ENCODE measurements at regions not wholly inside any gene's neighbourhood (a gene's known extent, or its start where the extent isn't known, plus 50 kb on each side); places are given as distances from the start of the nearest gene placed in this dataset.
"Not testable (repeated sequence)": the region's sequence is repeated elsewhere in the genome, so short reads cannot be mapped to it uniquely, and the experiment has no call there.

DNA sequence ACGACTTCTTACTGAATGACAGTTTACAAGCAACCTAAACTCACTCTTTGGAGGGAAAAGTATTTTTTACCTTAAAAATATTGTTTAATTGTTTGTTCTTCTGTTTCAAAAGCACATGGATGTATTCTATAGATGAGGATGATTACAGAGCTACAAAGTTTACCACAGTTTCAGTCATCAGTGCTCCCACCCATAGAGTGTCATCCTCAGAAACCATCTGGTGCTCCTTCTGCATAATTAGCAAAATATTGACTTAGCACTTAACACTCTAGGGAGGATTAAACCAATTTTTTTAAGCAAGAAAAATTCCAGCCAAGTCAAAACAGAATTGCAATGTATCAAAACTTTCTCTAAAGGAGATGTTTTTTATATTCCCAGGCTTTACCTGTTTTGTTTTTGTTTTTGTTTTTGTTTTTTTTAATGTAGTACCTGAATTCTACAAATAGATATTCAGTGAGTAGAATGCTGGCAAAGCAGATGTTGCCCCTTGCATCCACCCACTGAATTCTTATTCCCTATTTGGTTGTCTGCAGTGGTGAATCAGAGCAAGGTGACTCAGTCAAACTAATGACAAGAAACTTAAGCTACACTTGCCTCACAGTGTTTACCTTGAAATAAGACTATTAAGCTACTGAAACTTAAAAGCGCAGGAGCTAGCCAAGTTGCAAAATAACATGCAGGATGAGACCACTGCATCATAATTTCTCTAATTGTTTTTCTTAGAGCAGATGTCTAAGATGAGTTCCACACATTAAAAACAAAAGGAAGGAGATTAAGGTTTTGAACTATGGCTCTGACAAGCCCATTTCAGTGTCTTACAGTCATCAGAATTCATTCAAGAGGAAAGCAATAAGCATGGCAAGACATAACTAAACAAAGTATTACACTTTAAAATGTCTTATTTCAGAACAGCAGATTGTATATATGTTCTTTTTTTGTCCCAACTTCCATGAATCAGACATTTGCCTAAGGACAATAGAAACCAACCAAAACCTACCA lies 155.1 kb upstream of the SOX6 start:
- DNase-seq = no peak

DNA sequence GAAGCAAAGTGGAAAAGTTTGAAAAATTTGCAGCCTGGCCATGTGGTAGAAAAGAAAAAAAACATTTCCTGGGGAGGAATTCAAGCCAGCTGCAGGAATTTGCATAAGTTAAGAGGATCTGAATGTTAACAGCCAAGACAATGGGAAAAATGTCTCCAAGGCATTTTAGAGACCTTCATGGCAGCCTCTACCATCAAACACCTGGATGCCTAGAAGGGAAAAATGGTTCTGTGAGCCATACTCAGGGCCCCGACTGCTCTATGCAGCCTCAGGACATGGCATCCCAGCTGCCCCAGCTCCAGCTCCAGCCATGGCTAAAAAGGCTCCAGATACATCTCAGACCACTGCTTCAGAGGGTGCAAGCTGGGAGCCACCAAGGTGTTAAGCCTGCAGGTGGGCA lies 149.1 kb upstream of the SOX6 start:
- DNase-seq = no peak
- no peak for TF ChIP-seq POLR2A (IDR thresholded peaks at IDR 0.05)
- TF ChIP-seq, protein P1, sequence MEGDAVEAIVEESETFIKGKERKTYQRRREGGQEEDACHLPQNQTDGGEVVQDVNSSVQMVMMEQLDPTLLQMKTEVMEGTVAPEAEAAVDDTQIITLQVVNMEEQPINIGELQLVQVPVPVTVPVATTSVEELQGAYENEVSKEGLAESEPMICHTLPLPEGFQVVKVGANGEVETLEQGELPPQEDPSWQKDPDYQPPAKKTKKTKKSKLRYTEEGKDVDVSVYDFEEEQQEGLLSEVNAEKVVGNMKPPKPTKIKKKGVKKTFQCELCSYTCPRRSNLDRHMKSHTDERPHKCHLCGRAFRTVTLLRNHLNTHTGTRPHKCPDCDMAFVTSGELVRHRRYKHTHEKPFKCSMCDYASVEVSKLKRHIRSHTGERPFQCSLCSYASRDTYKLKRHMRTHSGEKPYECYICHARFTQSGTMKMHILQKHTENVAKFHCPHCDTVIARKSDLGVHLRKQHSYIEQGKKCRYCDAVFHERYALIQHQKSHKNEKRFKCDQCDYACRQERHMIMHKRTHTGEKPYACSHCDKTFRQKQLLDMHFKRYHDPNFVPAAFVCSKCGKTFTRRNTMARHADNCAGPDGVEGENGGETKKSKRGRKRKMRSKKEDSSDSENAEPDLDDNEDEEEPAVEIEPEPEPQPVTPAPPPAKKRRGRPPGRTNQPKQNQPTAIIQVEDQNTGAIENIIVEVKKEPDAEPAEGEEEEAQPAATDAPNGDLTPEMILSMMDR (IDR thresholded peaks at IDR 0.05 in 8 of 11, conservative IDR thresholded peaks at IDR 0.05 in 3 of 11) = no peak
- TF ChIP-seq POLR2AphosphoS5 (IDR thresholded peaks at IDR 0.05) = no peak
- intact Hi-C loops (cut with DNase I; ENCODE audit: low total_unique reads) = no loop called here
- Histone ChIP-seq H3K4me3 (no peak overlapping the region), H3K27ac (no peak overlapping the region), H3K36me3 (no peaks in the 10 kb centered on the region), H3K9me3 (peaks cover 0 to 70% (median 51%) of the 10 kb centered on the region in 8 donors), H3K4me1 (no peaks in the 10 kb centered on the region), H3K27me3 (replicated peaks in 1 of 7) (no peaks in the 10 kb centered on the region)
- WGBS, 5 donors = 30 to 81% (median 69%) methylated on average over 1 of the region's 1 CpG

More for the DNA sequence above, 155.1 kb upstream of the SOX6 start:
- Histone ChIP-seq H3K9me3 (peaks cover 0 to 12% (median 7%) of the 10 kb centered on the region in 8 donors), H3K4me1 (no peaks in the 10 kb centered on the region), H3K27ac (no peak overlapping the region), H3K27me3 (replicated peaks in 1 of 7) (no peaks in the 10 kb centered on the region), H3K4me3 (no peak overlapping the region), H3K36me3 (no peaks in the 10 kb centered on the region)
- TF ChIP-seq POLR2AphosphoS5 (IDR thresholded peaks at IDR 0.05) = no peak
- TF ChIP-seq, protein P1 (IDR thresholded peaks at IDR 0.05 in 8 of 11, conservative IDR thresholded peaks at IDR 0.05 in 3 of 11) = no peak
- no peak for TF ChIP-seq POLR2A (IDR thresholded peaks at IDR 0.05)
- WGBS, 5 donors = 80 to 96% (median 89%) methylated on average over 2 of the region's 2 CpGs
- intact Hi-C loops (cut with DNase I; ENCODE audit: low total_unique reads) = no loop called here

DNA sequence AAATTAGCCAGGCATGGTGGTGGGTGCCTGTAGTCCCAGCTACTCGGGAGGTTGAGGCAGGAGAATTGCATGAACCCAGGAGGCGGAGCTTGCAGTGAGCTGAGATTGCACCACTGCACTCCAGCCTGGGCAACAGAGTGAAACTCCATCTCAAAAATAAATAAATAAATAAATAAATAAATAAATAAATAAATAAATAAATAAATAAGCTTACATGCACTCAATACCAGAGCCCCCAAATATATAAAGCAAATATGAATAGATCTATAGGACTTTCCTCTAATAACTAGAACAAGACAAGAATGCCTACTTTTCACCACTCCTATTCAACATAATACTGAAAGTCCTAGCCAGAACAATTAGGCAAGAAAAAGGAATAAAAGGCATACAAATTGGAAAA lies 147.5 kb upstream of the SOX6 start:
- H3K27me3 ChIP-seq (replicated peaks in 1 of 7); H3K27ac ChIP-seq; H3K36me3 ChIP-seq; DNase-seq; intact Hi-C loops (cut with DNase I; ENCODE audit: low total_unique reads); H3K4me1 ChIP-seq; H3K4me3 ChIP-seq: not testable (repeated sequence)
- peaks cover 0 to 72% (median 51%) of the 10 kb centered on the region in 8 donors for H3K9me3 ChIP-seq
- WGBS, 5 donors = 64 to 98% (median 91%) methylated on average over 2 of the region's 2 CpGs

DNA sequence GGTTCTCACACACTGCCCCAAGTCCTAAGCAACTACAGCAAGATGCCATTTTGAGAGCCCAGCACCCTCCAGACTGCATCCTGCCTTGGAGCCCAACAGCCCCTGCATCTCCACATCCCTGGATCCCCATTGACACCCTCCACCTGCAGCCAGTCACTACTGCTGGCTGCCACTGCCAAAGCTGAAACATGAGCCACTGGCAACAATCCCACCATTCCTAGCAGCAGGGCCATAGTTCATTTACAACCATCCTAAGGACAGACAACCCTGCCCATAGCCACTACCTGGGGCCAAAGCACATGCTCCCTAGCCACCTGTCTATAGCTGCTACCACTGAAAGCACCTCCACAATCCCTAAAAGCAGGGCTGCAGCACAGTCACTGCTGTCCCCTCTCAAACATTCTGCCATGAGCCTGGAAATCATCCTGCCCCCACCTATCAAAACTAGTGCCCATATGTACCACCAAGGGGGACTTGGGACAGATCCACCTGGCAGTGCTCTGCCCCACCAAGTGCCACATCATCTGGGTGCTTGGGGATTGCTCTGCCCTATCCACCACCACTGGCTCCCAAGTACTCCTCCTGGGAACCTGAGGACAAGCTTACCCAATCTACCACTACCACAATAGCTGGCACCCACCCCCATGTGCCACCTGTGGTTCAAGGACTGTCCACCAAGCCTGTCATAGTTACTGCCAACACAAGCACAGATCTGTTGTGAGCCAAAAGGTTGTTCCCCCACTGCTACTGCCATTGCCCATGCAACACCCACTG lies 138.8 kb upstream of the SOX6 start:
- Histone ChIP-seq H3K27me3 (replicated peaks in 1 of 7) (no peaks in the 10 kb centered on the region), H3K4me3 (no peak overlapping the region), H3K9me3 (peaks cover 0 to 18% (median 6%) of the 10 kb centered on the region in 8 donors), H3K27ac (no peak overlapping the region), H3K4me1 (no peaks in the 10 kb centered on the region), H3K36me3 (no peaks in the 10 kb centered on the region)
- DNase-seq = no peak
- TF ChIP-seq, protein P1 (IDR thresholded peaks at IDR 0.05 in 8 of 11, conservative IDR thresholded peaks at IDR 0.05 in 3 of 11) = no peak
- intact Hi-C loops (cut with DNase I; ENCODE audit: low total_unique reads) = no loop called here

Measured in spleen (tissue), 11 donors.